Breast epithelium (tissue), 4 donors: ENCODE measurements at regions not wholly inside any gene's neighbourhood (a gene's known extent, or its start where the extent isn't known, plus 50 kb on each side); places are given as distances from the start of the nearest gene placed in this dataset.

Source experiments
- DNase-seq, 2 donors: peaks; one replicate each; pipeline ENCODE4 v3.0.0-alpha.2; 2019; ENCODE audit warnings: low spot score in 2 of 2
- H3K27ac ChIP-seq, 2 donors: fragments of 200-600 bp; sonication (generic) in 1 of 2; one replicate each; pipeline ENCODE4 v1.5.1; 2016 to 2019; ENCODE audit warnings: mild to moderate bottlenecking in 1 of 2
- H3K27me3 ChIP-seq, 2 donors: fragments of 200-600 bp; sonication (generic) in 1 of 2; one replicate each; pipeline versions ENCODE4 v1.5.1 to v1.6.0; 2017 to 2019; ENCODE audit warnings: control low read depth in 1 of 2, mild to moderate bottlenecking in 1 of 2
- H3K36me3 ChIP-seq: fragments of 200-600 bp; one replicate; pipeline ENCODE4 v1.5.1; 2019
- H3K4me1 ChIP-seq, 2 donors: fragments of 200-600 bp; sonication (generic); one replicate each; pipeline ENCODE4 v1.5.1; 2016 to 2019; ENCODE audit warnings: control low read depth in 1 of 2
- H3K4me3 ChIP-seq, 3 donors: fragments of 200-600 bp; sonication (generic); 1 replicate in 2 of 3; 2 replicates in 1 of 3; pipeline ENCODE4 v1.5.1; 2016 to 2019; ENCODE audit warnings: mild to moderate bottlenecking in 3 of 3, moderate library complexity in 2 of 3
- H3K9me3 ChIP-seq, 2 donors: fragments of 200-600 bp; sonication (generic) in 1 of 2; one replicate each; pipeline ENCODE4 v1.5.1; 2016 to 2019; ENCODE audit warnings: control low read depth in 1 of 2
- CTCF ChIP-seq, 3 donors: fragments of 450-650 bp; IDR thresholded peaks; one replicate each; pipeline ENCODE4 v1.5.1; 2016 to 2017; ENCODE audit warnings: antibody characterized with exemption in 3 of 3, mild to moderate bottlenecking in 3 of 3, moderate library complexity in 3 of 3
- POLR2A ChIP-seq: fragments of 450-650 bp; IDR thresholded peaks from one replicate; pipeline ENCODE4 v1.6.1; 2016; ENCODE audit warnings: antibody characterized with exemption, mild to moderate bottlenecking, moderate library complexity
- POLR2AphosphoS5 ChIP-seq, 3 donors: sonication (generic); formaldehyde crosslinking; IDR thresholded peaks; one replicate each; pipeline ENCODE4 v1.6.1; 2017; ENCODE audit warnings: antibody characterized with exemption in 3 of 3
- intact Hi-C: fragments of 100-400 bp; cut with DNase I; formaldehyde crosslinking; loops from one replicate; pipeline ENCODE4 v1.15.1; 2023; ENCODE audit warnings: low total_unique reads

DNA sequence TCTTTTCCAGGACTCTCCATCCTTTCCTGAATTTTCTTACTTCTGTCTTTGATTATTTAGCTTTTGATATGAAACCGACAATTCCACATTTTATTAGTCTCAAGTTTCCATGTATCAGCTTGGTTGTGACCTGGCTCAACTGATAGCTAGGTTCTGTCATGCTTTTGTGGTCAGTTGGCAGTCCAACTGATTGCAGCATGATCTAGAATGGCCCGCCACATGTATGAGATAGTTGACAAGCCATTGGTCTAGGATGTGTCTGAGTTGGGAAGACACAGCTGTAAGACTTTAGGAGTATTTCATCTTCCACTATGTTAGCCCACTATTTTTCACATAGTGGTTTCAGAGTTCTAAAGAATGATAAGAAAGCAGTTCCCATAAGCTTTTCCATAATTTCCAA lies 117.5 kb upstream of the GRID2 start:
- H3K27me3 ChIP-seq: no peaks in the 10 kb centered on the region
- no peak for DNase-seq
- intact Hi-C loops: no loop called here
- no peak overlapping the region for H3K4me3 ChIP-seq
- no peak overlapping the region for H3K27ac ChIP-seq
- H3K4me1 ChIP-seq: no peaks in the 10 kb centered on the region
- H3K36me3 ChIP-seq: no peaks in the 10 kb centered on the region
- TF ChIP-seq POLR2AphosphoS5 (IDR thresholded peaks at IDR 0.05) (no peak), POLR2A (no peak), CTCF (IDR thresholded peaks at IDR 0.05) (no peak)
- no peaks in the 10 kb centered on the region for H3K9me3 ChIP-seq

DNA sequence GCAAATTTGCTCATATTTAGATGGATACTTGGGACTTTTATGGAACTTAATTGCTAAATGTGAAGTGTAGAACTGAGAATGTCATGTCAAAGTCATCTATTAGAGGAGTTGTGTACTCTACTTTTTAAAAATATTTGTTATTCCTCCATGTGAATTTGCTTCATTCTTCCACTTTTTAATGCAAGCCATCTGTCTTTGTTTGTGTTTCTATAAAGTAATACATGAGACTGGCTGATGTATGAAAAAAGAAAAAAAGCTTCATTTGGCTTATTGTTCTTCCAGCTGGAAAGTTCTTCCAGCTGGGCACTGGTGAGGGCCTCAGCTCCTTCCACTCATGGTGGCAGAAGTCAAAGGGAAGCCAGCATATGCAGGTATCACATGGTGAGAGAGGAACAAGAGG lies 114.6 kb upstream of the GRID2 start:
- TF ChIP-seq POLR2A (no peak), POLR2AphosphoS5 (IDR thresholded peaks at IDR 0.05) (no peak), CTCF (IDR thresholded peaks at IDR 0.05) (no peak)
- no peaks in the 10 kb centered on the region for H3K27me3 ChIP-seq
- no peak for DNase-seq
- H3K4me1 ChIP-seq: no peaks in the 10 kb centered on the region
- intact Hi-C loops: no loop called here
- no peaks in the 10 kb centered on the region for H3K36me3 ChIP-seq
- no peak overlapping the region for H3K4me3 ChIP-seq
- H3K9me3 ChIP-seq: no peaks in the 10 kb centered on the region
- H3K27ac ChIP-seq: no peak overlapping the region

GRCh38 chr4:92198711-92199110 lies 105.1 kb upstream of the GRID2 start:
- TF ChIP-seq POLR2A (no peak), CTCF (IDR thresholded peaks at IDR 0.05) (no peak), POLR2AphosphoS5 (IDR thresholded peaks at IDR 0.05) (no peak)
- H3K27me3 ChIP-seq: no peaks in the 10 kb centered on the region
- intact Hi-C loops: no loop called here
- H3K4me3 ChIP-seq: no peak overlapping the region
- no peak for DNase-seq
- no peak overlapping the region for H3K27ac ChIP-seq
- no peaks in the 10 kb centered on the region for H3K4me1 ChIP-seq
- no peaks in the 10 kb centered on the region for H3K36me3 ChIP-seq
- H3K9me3 ChIP-seq: no peaks in the 10 kb centered on the region

GRCh38 chr4:92199135-92199534 lies 104.6 kb upstream of the GRID2 start:
- no peaks in the 10 kb centered on the region for H3K36me3 ChIP-seq
- intact Hi-C loops: no loop called here
- no peaks in the 10 kb centered on the region for H3K4me1 ChIP-seq
- no peaks in the 10 kb centered on the region for H3K9me3 ChIP-seq
- H3K27ac ChIP-seq: no peak overlapping the region
- no peaks in the 10 kb centered on the region for H3K27me3 ChIP-seq
- no peak for TF ChIP-seq CTCF (IDR thresholded peaks at IDR 0.05)
- TF ChIP-seq POLR2A: no peak
- no peak for TF ChIP-seq POLR2AphosphoS5 (IDR thresholded peaks at IDR 0.05)
- H3K4me3 ChIP-seq: no peak overlapping the region
- no peak for DNase-seq

DNA sequence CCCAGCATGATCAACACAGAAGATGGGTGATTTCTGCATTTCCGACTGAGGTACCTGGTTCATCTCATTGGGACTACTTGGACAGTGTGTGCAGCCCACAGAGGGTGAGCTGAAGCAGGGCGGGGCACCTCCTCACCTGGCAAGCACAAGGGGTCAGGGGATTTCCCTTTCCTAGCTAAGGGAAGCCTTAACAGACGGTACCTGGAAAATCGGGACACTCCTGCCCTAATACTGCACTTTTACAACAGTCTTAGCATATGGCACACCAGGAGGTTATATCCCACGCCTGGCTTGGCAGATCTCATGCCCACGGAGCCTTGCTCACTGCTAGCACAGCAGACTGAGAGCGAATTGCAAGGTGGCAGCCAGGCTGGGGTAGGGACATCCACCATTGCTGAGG lies 92.9 kb upstream of the GRID2 start:
- no peak overlapping the region for H3K27ac ChIP-seq
- no peak for TF ChIP-seq POLR2AphosphoS5 (IDR thresholded peaks at IDR 0.05)
- TF ChIP-seq CTCF (IDR thresholded peaks at IDR 0.05): no peak
- TF ChIP-seq POLR2A: no peak
- no peaks in the 10 kb centered on the region for H3K36me3 ChIP-seq
- H3K4me3 ChIP-seq: no peak overlapping the region
- intact Hi-C loops: no loop called here
- no peaks in the 10 kb centered on the region for H3K4me1 ChIP-seq
- H3K9me3 ChIP-seq: no peaks in the 10 kb centered on the region
- H3K27me3 ChIP-seq: no peaks in the 10 kb centered on the region
- no peak for DNase-seq
